Loucy (cell line): ENCODE measurements at regions not wholly inside any gene's neighbourhood (a gene's known extent, or its start where the extent isn't known, plus 50 kb on each side); places are given as distances from the start of the nearest gene placed in this dataset.

Experiments
- H2AFZ ChIP-seq: fragments of 200-600 bp; sonication (generic); 2 replicates; pipeline ENCODE4 v1.6.0; 2016; ENCODE audit warnings: antibody characterized with exemption, mild to moderate bottlenecking, low read length, moderate library complexity
- H3F3A ChIP-seq: fragments of 200-600 bp; 2 replicates; pipeline ENCODE4 v1.6.0; 2016; ENCODE audit warnings: antibody characterized with exemption, low read depth, mild to moderate bottlenecking
- H3K27me3 ChIP-seq: fragments of 200-600 bp; sonication (generic); 2 replicates; pipeline ENCODE4 v1.6.1; 2014; ENCODE audit warnings: low read length, mild to moderate bottlenecking; ENCODE audit not compliant: insufficient read depth, poor library complexity, severe bottlenecking
- H3K36me3 ChIP-seq: fragments of 200-600 bp; sonication (generic); 2 replicates; pipeline ENCODE4 v1.6.1; 2016; ENCODE audit warnings: low read length; ENCODE audit not compliant: insufficient read depth
- H3K4me1 ChIP-seq: fragments of 200-600 bp; sonication (generic); 2 replicates; pipeline ENCODE4 v1.5.1; 2014; ENCODE audit warnings: low read length, mild to moderate bottlenecking; ENCODE audit not compliant: insufficient read depth, poor library complexity, severe bottlenecking
- H3K4me2 ChIP-seq: fragments of 200-600 bp; sonication (generic); 2 replicates; pipeline ENCODE4 v1.6.0; 2014; ENCODE audit warnings: antibody characterized with exemption, low read length, low read depth, mild to moderate bottlenecking; ENCODE audit not compliant: poor library complexity, severe bottlenecking
- H3K4me3 ChIP-seq: fragments of 200-600 bp; sonication (generic); 2 replicates; pipeline ENCODE4 v1.5.1; 2014; ENCODE audit warnings: low read length, mild to moderate bottlenecking, mixed read lengths; ENCODE audit not compliant: poor library complexity, severe bottlenecking
- H3K79me2 ChIP-seq: fragments of 200-600 bp; sonication (generic); 2 replicates; pipeline ENCODE4 v1.6.1; 2014; ENCODE audit warnings: low read length; ENCODE audit not compliant: insufficient read depth
- H3K9ac ChIP-seq: fragments of 200-600 bp; sonication (generic); 2 replicates; pipeline ENCODE4 v1.6.0; 2014; ENCODE audit warnings: mild to moderate bottlenecking, low read depth, low read length, moderate library complexity; ENCODE audit not compliant: poor library complexity, severe bottlenecking
- H3K9me2 ChIP-seq: fragments of 200-600 bp; sonication (generic); replicated peaks from 2 replicates; pipeline ENCODE4 v1.6.1; 2016; ENCODE audit warnings: low read depth, low read length, mixed read lengths
- H3K9me3 ChIP-seq: fragments of 200-600 bp; sonication (generic); 2 replicates; pipeline ENCODE4 v1.6.1; 2014; ENCODE audit warnings: mild to moderate bottlenecking, antibody characterized with exemption, low read length, low read depth; ENCODE audit not compliant: insufficient read depth
- H4K20me1 ChIP-seq: fragments of 200-600 bp; sonication (generic); 2 replicates; pipeline ENCODE4 v1.6.0; 2014; ENCODE audit warnings: antibody characterized with exemption, low read length, mild to moderate bottlenecking; ENCODE audit not compliant: insufficient read depth, poor library complexity, severe bottlenecking
- EZH2phosphoT487 ChIP-seq: fragments of 200-600 bp; IDR thresholded peaks from 2 replicates; pipeline ENCODE4 v1.6.1; 2018; ENCODE audit warnings: antibody characterized with exemption, mild to moderate bottlenecking, moderate library complexity, borderline replicate concordance
- TF ChIP-seq, protein P1 (sequence below): fragments of 200-600 bp; sonication (generic); conservative IDR thresholded peaks from 2 replicates; pipeline ENCODE4 v1.5.1; 2014; ENCODE audit warnings: mild to moderate bottlenecking, antibody characterized with exemption, low read length

GRCh38 chr3:24594161-24594560 is 99.5 kb upstream of the THRB start:
- H3K4me3 ChIP-seq: no peak overlapping the region
- H3K4me1 ChIP-seq: no peaks in the 10 kb centered on the region
- H4K20me1 ChIP-seq: no peaks in the 10 kb centered on the region

DNA sequence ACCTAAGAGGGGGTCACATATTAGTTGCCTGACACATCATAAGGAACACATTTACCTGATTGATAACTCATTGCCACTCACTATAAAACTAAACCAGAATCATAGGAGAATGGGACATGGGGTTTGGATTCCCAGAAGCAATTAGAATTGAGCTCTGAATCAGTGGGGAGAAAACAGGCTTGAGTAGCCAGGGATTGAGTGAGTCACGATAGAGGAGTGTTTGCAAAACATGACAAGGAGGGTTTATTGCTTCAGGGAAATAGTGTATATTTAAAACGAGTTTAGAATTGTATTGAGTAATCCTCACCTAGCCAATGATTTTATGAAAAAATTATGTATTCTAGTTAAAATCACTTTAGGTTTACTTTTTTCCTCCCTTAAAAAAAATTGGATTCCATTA is 101.1 kb upstream of the THRB start:
- Histone ChIP-seq H3K9ac (no peak overlapping the region), H3K4me2 (no peak overlapping the region)

More at GRCh38 chr3:24594161-24594560, 99.5 kb upstream of the THRB start:
- TF ChIP-seq, protein P1, sequence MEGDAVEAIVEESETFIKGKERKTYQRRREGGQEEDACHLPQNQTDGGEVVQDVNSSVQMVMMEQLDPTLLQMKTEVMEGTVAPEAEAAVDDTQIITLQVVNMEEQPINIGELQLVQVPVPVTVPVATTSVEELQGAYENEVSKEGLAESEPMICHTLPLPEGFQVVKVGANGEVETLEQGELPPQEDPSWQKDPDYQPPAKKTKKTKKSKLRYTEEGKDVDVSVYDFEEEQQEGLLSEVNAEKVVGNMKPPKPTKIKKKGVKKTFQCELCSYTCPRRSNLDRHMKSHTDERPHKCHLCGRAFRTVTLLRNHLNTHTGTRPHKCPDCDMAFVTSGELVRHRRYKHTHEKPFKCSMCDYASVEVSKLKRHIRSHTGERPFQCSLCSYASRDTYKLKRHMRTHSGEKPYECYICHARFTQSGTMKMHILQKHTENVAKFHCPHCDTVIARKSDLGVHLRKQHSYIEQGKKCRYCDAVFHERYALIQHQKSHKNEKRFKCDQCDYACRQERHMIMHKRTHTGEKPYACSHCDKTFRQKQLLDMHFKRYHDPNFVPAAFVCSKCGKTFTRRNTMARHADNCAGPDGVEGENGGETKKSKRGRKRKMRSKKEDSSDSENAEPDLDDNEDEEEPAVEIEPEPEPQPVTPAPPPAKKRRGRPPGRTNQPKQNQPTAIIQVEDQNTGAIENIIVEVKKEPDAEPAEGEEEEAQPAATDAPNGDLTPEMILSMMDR: no peak
- TF ChIP-seq EZH2phosphoT487: no peak
- H3K79me2 ChIP-seq: no peaks in the 10 kb centered on the region
- no peaks in the 10 kb centered on the region for H3F3A ChIP-seq
- H2AFZ ChIP-seq: no peak overlapping the region
- H3K9me2 ChIP-seq: no peaks in the 10 kb centered on the region
- no peaks in the 10 kb centered on the region for H3K27me3 ChIP-seq
- no peak overlapping the region for H3K4me2 ChIP-seq
- no peaks in the 10 kb centered on the region for H3K9me3 ChIP-seq
- H3K36me3 ChIP-seq: no peaks in the 10 kb centered on the region
- no peak overlapping the region for H3K9ac ChIP-seq

GRCh38 chr3:24596626-24597025 is 102.0 kb upstream of the THRB start:
- H3K79me2 ChIP-seq: no peaks in the 10 kb centered on the region
- H3K36me3 ChIP-seq: no peaks in the 10 kb centered on the region
- H3K9ac ChIP-seq: no peak overlapping the region
- no peak for TF ChIP-seq EZH2phosphoT487
- TF ChIP-seq, protein P1: no peak
- no peaks in the 10 kb centered on the region for H3K27me3 ChIP-seq
- H3K4me1 ChIP-seq: no peaks in the 10 kb centered on the region
- H3K4me3 ChIP-seq: no peak overlapping the region
- no peaks in the 10 kb centered on the region for H4K20me1 ChIP-seq
- H3F3A ChIP-seq: no peaks in the 10 kb centered on the region
- no peak overlapping the region for H2AFZ ChIP-seq
- H3K9me2 ChIP-seq: no peaks in the 10 kb centered on the region
- H3K4me2 ChIP-seq: no peak overlapping the region
- no peaks in the 10 kb centered on the region for H3K9me3 ChIP-seq

More for the DNA sequence above, 101.1 kb upstream of the THRB start:
- no peaks in the 10 kb centered on the region for H4K20me1 ChIP-seq
- no peaks in the 10 kb centered on the region for H3K36me3 ChIP-seq
- no peaks in the 10 kb centered on the region for H3F3A ChIP-seq
- TF ChIP-seq, protein P1: no peak
- TF ChIP-seq EZH2phosphoT487: no peak
- no peaks in the 10 kb centered on the region for H3K9me3 ChIP-seq
- H2AFZ ChIP-seq: no peak overlapping the region
- no peaks in the 10 kb centered on the region for H3K27me3 ChIP-seq
- H3K9me2 ChIP-seq: no peaks in the 10 kb centered on the region
- H3K79me2 ChIP-seq: no peaks in the 10 kb centered on the region
- no peaks in the 10 kb centered on the region for H3K4me1 ChIP-seq
- H3K4me3 ChIP-seq: no peak overlapping the region
